ENCODE measurements at regions not wholly inside any gene's neighbourhood (a gene's known extent, or its start where the extent isn't known, plus 50 kb on each side); places are given as distances from the start of the nearest gene placed in this dataset.
"Not testable (repeated sequence)": the region's sequence is repeated elsewhere in the genome, so short reads cannot be mapped to it uniquely, and the experiment has no call there.

- H3K36me3 ChIP-seq (ENCODE audit: control insufficient read depth, insufficient read depth, low read length); H3K4me3 ChIP-seq (ENCODE audit: insufficient read depth, low read depth, low read length); H3K9ac ChIP-seq (ENCODE audit: low read depth, low read length); dilution Hi-C loops (cut with HindIII; ENCODE audit: low sequenced_read_pairs, unreplicated experiment); H3K23ac ChIP-seq (ENCODE audit: low read depth, low read length); H4K91ac ChIP-seq (ENCODE audit: insufficient read depth, low read depth, low read length); H2AFZ ChIP-seq (replicated peaks; ENCODE audit: low read length, poor library complexity); H2BK120ac ChIP-seq (ENCODE audit: low read depth, low read length); H2BK5ac ChIP-seq (ENCODE audit: low read depth, low read length, poor library complexity, severe bottlenecking); BruUV-seq (replicated peaks); ATAC-seq (ENCODE audit: low read depth); H3K27ac ChIP-seq (ENCODE audit: insufficient read depth, low read length); H3K18ac ChIP-seq (ENCODE audit: low read depth, low read length); H3K4ac ChIP-seq (ENCODE audit: low read depth, low read length); H2BK15ac ChIP-seq (ENCODE audit: low read depth, low read length); intact Hi-C loops (cut with micrococcal nuclease); H4K8ac ChIP-seq (ENCODE audit: low read depth in 2 of 2, low read length in 2 of 2); H4K20me1 ChIP-seq (ENCODE audit: insufficient read depth, low read length); H3K4me1 ChIP-seq (ENCODE audit: control insufficient read depth, insufficient read depth, low read length); H4K5ac ChIP-seq (ENCODE audit: low read depth, low read length); H3K79me1 ChIP-seq (ENCODE audit: low read depth in 1 of 2, low read length in 2 of 2); H2BK20ac ChIP-seq (ENCODE audit: low read depth, low read length); H3K9me1 ChIP-seq (ENCODE audit: insufficient read depth, low read length); H3K4me2 ChIP-seq (ENCODE audit: low read depth, low read length); POLR2A ChIA-PET (ENCODE audit: unreplicated experiment); H2AK9ac ChIP-seq (replicated peaks; ENCODE audit: low read depth, low read length, poor library complexity); in situ Hi-C loops (cut with MboI; ENCODE audit: low sequenced_read_pairs); H3K56ac ChIP-seq (ENCODE audit: extremely low read depth, insufficient read depth, low read length); H2AK5ac ChIP-seq (ENCODE audit: low read depth, low read length); CTCF ChIA-PET; DNase-seq; H3K14ac ChIP-seq (replicated peaks; ENCODE audit: low read depth, low read length); H3K27me3 ChIP-seq (ENCODE audit: control insufficient read depth, insufficient read depth, low read length): not testable (repeated sequence)
- WGBS, 2 experiments (ENCODE audit: extremely low coverage in 2 of 2, insufficient read length in 1 of 2) = 74% methylated on average over 6 of the region's 13 CpGs; no CpG with 5 or more reads in 1 of the 2 experiments
- peaks cover 38% of the 10 kb centered on the region for H3K9me3 ChIP-seq (ENCODE audit: control insufficient read depth, insufficient read depth, low read length)
Observed at GRCh38 chr13:19049624-19050023, 132.0 kb downstream of the TUBA3C start.
